Activated naive CD4-positive, alpha-beta T cell treated with anti-CD3 and anti-CD28 coated beads, Interleukin-2, amount 10 ng/mL, durations not matched to agents 7 days and 5 days (primary cell): ENCODE measurements at regions not wholly inside any gene's neighbourhood (a gene's known extent, or its start where the extent isn't known, plus 50 kb on each side); places are given as distances from the start of the nearest gene placed in this dataset.
"Not testable (repeated sequence)": the region's sequence is repeated elsewhere in the genome, so short reads cannot be mapped to it uniquely, and the experiment has no call there.

Experiments used
- CTCF ChIA-PET: fragments of 350-600 bp; sonication (Branson Sonifier 250); formaldehyde crosslinking; loops from one replicate; lab custom pipeline; 2021; ENCODE audit warnings: antibody characterized with exemption; lab: Charles Lee
- DNase-seq: peaks from one replicate; pipeline ENCODE4 v3.0.0-alpha.2; 2020
- H3K27ac Mint-ChIP-seq: one replicate; pipeline ENCODE4 v1.8.0; 2021; ENCODE audit warnings: mild to moderate bottlenecking, moderate library complexity, mixed read lengths
- H3K27me3 Mint-ChIP-seq: one replicate; pipeline ENCODE4 v1.8.0; 2021; ENCODE audit warnings: mild to moderate bottlenecking, mixed read lengths
- H3K36me3 Mint-ChIP-seq: one replicate; pipeline ENCODE4 v1.8.0; 2021; ENCODE audit warnings: mixed read lengths
- H3K4me1 Mint-ChIP-seq: one replicate; pipeline ENCODE4 v1.8.0; 2021; ENCODE audit warnings: mixed read lengths
- H3K4me3 Mint-ChIP-seq: one replicate; pipeline ENCODE4 v1.8.0; 2021; ENCODE audit warnings: mild to moderate bottlenecking, moderate library complexity, mixed read lengths
- H3K9me3 Mint-ChIP-seq: one replicate; pipeline ENCODE4 v1.8.0; 2021; ENCODE audit warnings: mixed read lengths

DNA sequence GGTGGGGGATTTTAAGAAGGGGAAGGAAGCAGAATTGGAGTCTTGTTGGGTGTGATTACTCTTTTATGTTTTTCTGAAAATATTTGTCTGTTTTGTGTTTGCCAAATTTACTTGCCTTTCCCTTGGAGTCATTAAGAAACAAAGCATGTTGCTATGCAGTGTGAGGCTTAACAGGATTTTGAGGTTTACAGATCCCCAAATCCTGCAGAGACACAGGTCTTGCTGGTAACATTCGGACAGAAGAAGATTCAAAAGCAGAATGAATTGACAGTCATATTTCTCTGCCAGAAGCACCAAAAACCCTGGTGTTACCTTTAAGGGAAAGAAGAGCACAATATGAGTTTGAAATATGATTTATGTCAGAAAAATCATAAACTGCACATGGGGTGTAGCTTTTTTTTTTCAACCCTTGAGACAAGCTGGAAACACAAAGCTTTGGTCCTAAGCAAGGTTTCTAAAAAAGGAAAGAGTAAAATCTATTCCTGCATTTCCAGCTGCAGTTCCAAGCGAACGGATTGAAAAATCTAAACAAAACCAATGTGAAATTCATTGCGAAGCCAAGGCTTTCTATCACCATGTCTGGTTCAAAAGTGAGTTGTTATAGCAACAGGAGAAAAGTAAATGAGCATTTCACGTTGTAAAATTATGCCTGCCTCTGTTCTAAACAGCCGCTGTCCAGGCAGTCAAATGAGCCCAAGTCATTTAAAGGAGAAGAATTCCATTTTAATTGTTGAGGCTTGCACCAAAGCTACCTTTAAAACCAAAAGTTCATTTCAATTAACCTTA is 358.9 kb upstream of the SASH1 start:
- no peaks in the 10 kb centered on the region for H3K36me3 Mint-ChIP-seq
- CTCF ChIA-PET = no interaction called here
- no peaks in the 10 kb centered on the region for H3K9me3 Mint-ChIP-seq
- DNase-seq = no peak
- no peak overlapping the region for H3K27ac Mint-ChIP-seq
- H3K4me3 Mint-ChIP-seq = no peak overlapping the region
- no peaks in the 10 kb centered on the region for H3K4me1 Mint-ChIP-seq
- no peaks in the 10 kb centered on the region for H3K27me3 Mint-ChIP-seq

DNA sequence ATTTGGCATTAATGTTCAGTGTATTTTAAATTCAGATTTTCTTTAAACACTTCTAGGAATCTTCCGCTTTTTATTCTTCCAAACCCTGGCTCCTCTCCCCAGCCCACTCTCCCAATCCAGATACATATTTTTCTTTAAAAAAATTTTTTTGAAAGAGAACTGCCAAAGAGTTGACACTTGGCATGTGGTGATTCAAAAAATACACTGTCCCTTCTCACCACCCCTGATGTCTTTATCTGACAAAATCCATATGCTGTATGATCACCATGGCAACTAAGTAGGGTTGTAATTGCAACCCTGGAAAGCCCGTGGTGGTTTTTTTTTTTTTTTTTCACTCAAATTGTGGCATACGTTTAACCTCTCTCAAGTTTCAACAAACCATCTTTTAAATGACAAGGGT is 355.8 kb upstream of the SASH1 start:
- CTCF ChIA-PET = no interaction called here
- Mint-ChIP-seq H3K4me1 (no peaks in the 10 kb centered on the region), H3K27ac (no peak overlapping the region), H3K4me3 (no peak overlapping the region), H3K36me3 (no peaks in the 10 kb centered on the region), H3K27me3 (no peaks in the 10 kb centered on the region), H3K9me3 (no peaks in the 10 kb centered on the region)
- DNase-seq = no peak

- CTCF ChIA-PET = no interaction called here
- Mint-ChIP-seq H3K9me3 (no peaks in the 10 kb centered on the region), H3K36me3 (no peaks in the 10 kb centered on the region), H3K4me1 (no peaks in the 10 kb centered on the region), H3K27ac (no peak overlapping the region), H3K27me3 (no peaks in the 10 kb centered on the region), H3K4me3 (no peak overlapping the region)
- DNase-seq = no peak
Measured at GRCh38 chr6:147990159-147990558, 352.5 kb upstream of the SASH1 start.

GRCh38 chr6:147991961-147992360 is 350.7 kb upstream of the SASH1 start:
- Mint-ChIP-seq H3K4me3 (no peak overlapping the region), H3K9me3 (no peaks in the 10 kb centered on the region), H3K27me3 (no peaks in the 10 kb centered on the region), H3K27ac (no peak overlapping the region), H3K36me3 (no peaks in the 10 kb centered on the region), H3K4me1 (no peaks in the 10 kb centered on the region)
- DNase-seq = no peak
- CTCF ChIA-PET = no interaction called here

GRCh38 chr6:147999001-147999540 is 343.6 kb upstream of the SASH1 start:
- Mint-ChIP-seq H3K27me3 (no peaks in the 10 kb centered on the region), H3K36me3 (no peaks in the 10 kb centered on the region), H3K9me3 (peaks cover 2% of the 10 kb centered on the region), H3K4me1 (no peaks in the 10 kb centered on the region), H3K4me3 (no peak overlapping the region), H3K27ac (no peak overlapping the region)
- no peak for DNase-seq
- CTCF ChIA-PET = no interaction called here

DNA sequence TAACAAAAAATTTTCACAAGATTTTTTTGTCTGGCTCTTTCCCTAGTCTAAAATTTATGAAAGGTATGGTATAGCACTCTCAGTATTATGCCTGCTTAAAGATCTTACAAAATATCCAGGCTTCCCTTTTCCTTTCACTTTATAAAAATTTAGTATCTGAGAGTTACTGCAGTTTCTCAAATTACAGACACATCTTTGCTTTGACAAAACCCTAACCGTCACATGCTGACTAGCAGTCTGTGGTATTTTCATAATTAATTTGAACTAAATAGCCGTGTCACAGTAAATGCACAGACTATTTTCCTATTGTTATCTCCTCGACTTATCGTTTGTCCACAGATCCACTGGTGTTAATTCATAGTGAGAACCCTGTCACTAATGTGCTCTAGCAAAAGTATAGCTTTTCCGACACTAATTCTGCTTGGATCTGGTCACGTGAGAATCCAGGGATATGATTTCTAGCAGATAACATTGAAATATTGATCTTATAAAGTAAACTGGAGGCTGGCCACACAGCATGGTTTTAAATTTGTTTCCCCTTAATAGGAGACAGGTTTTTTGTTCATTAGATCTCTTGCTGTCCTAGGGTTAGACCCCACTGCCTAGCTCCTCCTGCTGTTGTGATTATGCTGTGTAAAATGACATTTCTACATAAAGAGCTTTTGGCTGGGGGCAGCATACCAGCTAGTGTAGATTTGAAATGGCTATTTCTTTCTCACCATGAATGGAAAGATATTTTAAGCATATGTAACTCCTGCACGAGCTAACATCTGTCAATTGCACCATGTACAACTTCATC is 340.6 kb upstream of the SASH1 start:
- Mint-ChIP-seq H3K4me3 (no peak overlapping the region), H3K9me3 (peaks cover 2% of the 10 kb centered on the region), H3K4me1 (no peaks in the 10 kb centered on the region), H3K27ac (no peak overlapping the region), H3K27me3 (no peaks in the 10 kb centered on the region), H3K36me3 (no peaks in the 10 kb centered on the region)
- DNase-seq = no peak
- CTCF ChIA-PET = no interaction called here

GRCh38 chr6:148004651-148005050 is 338.0 kb upstream of the SASH1 start:
- Mint-ChIP-seq H3K27me3 (no peaks in the 10 kb centered on the region), H3K9me3 (peaks cover 2% of the 10 kb centered on the region), H3K36me3 (no peaks in the 10 kb centered on the region), H3K4me1 (no peaks in the 10 kb centered on the region), H3K27ac (no peak overlapping the region), H3K4me3 (no peak overlapping the region)
- DNase-seq = no peak
- CTCF ChIA-PET = no interaction called here

DNA sequence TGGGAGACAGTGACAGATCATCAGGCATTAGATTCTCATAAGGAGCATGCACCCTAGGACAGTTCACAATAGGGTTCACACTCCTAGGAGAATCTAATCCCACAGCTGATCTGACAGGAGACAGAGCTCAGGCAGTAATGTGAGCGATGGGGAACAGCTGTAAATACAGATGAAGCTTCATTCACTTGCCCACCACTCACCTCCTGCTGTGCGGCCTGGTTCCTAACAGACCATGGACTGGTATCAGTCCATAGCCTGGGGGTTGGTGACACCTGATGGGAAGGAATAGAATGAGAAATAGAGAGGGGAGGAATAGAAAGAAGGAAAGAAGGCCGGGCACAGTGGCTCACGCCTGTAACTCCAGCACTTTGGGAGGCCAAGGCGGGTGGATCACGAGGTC is 336.8 kb upstream of the SASH1 start:
- CTCF ChIA-PET = no interaction called here
- Mint-ChIP-seq H3K36me3 (no peaks in the 10 kb centered on the region), H3K4me1 (no peaks in the 10 kb centered on the region), H3K27me3 (no peaks in the 10 kb centered on the region), H3K9me3 (peaks cover 10% of the 10 kb centered on the region), H3K4me3 (no peak overlapping the region), H3K27ac (no peak overlapping the region)
- DNase-seq = no peak

DNA sequence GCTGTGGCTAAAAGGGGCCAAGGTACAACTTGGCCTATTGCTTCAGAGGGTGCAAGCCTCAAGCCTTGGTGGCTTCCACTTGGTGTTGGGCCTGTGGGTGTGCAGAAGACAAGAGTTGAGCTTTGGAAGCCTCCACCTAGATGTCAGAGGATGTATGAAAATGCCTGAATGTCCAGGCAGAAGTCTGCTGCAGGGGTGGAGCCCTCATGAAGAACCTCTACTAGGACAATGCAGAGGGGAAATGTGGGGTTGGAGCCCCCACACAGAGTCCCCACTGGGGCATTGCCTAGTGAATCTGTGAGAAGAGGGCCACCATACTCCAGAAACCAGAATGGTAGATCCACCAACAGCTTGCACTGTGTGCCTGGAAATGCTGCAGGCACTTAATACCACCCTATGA is 332.1 kb upstream of the SASH1 start:
- H3K36me3 Mint-ChIP-seq, H3K27ac Mint-ChIP-seq, H3K4me3 Mint-ChIP-seq, CTCF ChIA-PET, DNase-seq, H3K27me3 Mint-ChIP-seq, H3K4me1 Mint-ChIP-seq: not testable (repeated sequence)
- peaks cover 17% of the 10 kb centered on the region for H3K9me3 Mint-ChIP-seq

- peaks cover 7% of the 10 kb centered on the region for H3K9me3 Mint-ChIP-seq
- no peak for DNase-seq
- no peaks in the 10 kb centered on the region for H3K36me3 Mint-ChIP-seq
- H3K4me1 Mint-ChIP-seq = no peaks in the 10 kb centered on the region
- H3K4me3 Mint-ChIP-seq = no peak overlapping the region
- H3K27ac Mint-ChIP-seq = no peak overlapping the region
- CTCF ChIA-PET = interaction anchor here (1.2 kb wide), 1 partner anchor 50 kb away, joined by 3 read pairs; no protein-coding TSS in a partner anchor
- no peaks in the 10 kb centered on the region for H3K27me3 Mint-ChIP-seq
Measured at GRCh38 chr6:148016013-148016412, 326.6 kb upstream of the SASH1 start.

DNA sequence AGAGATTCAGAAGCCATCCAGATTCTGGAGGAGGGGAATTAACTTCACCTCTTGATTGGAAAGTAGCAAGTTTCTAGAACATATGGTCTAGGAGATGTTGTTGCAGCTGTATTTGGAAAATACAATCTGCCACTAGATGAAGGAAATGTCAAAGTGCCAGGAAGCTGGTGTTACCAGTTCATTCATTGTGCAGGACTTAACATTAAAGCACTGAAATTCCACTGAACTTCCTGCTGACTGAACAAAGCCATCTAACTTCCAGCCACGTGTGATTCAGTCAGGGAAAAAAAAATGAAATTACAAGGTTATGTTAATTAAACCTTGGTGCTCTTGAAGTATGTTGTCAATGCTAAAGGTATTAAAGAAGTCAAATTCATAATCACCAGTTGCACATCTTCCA is 321.5 kb upstream of the SASH1 start:
- H3K27ac Mint-ChIP-seq = no peak overlapping the region
- DNase-seq = no peak
- H3K27me3 Mint-ChIP-seq = no peaks in the 10 kb centered on the region
- no peaks in the 10 kb centered on the region for H3K36me3 Mint-ChIP-seq
- no peak overlapping the region for H3K4me3 Mint-ChIP-seq
- no peaks in the 10 kb centered on the region for H3K4me1 Mint-ChIP-seq
- H3K9me3 Mint-ChIP-seq = peaks cover 2% of the 10 kb centered on the region
- CTCF ChIA-PET = no interaction called here

DNA sequence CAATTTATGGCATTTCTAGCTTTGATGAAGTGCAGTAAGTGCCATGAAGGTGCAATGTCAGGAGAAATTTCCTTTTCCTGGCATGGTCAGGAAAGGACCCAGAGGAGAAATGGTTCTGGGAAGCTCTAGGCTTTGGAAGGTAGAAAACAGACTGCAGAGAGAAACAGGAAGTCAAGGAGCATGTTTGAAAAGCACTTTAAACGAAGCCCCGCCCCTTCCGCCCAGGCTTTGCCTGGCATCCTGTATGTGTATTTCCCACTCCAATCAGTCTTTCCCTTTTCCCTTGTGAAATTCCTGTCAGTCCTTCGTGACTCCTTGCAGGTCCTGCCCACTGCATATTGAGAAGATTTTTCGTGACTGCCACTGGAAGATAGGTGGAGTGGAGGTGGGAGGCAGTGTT is 320.9 kb upstream of the SASH1 start:
- Mint-ChIP-seq H3K4me3 (no peak overlapping the region), H3K36me3 (no peaks in the 10 kb centered on the region), H3K27me3 (no peaks in the 10 kb centered on the region), H3K9me3 (peaks cover 2% of the 10 kb centered on the region), H3K27ac (no peak overlapping the region), H3K4me1 (no peaks in the 10 kb centered on the region)
- CTCF ChIA-PET = no interaction called here
- DNase-seq = no peak

GRCh38 chr6:148022279-148022678 is 320.4 kb upstream of the SASH1 start:
- H3K9me3 Mint-ChIP-seq, CTCF ChIA-PET, H3K36me3 Mint-ChIP-seq: not testable (repeated sequence)

GRCh38 chr6:148027201-148027600 is 315.4 kb upstream of the SASH1 start:
- no peak for DNase-seq
- CTCF ChIA-PET = interaction anchor here (0.5 kb wide), 1 partner anchor 34 kb away, joined by 3 read pairs; no protein-coding TSS in a partner anchor
- Mint-ChIP-seq H3K36me3 (no peaks in the 10 kb centered on the region), H3K27me3 (no peaks in the 10 kb centered on the region), H3K4me1 (no peaks in the 10 kb centered on the region), H3K4me3 (no peak overlapping the region), H3K27ac (no peak overlapping the region), H3K9me3 (peaks cover 2% of the 10 kb centered on the region)

More at GRCh38 chr6:148022279-148022678, 320.4 kb upstream of the SASH1 start:
- H3K27ac Mint-ChIP-seq, H3K4me1 Mint-ChIP-seq, DNase-seq, H3K4me3 Mint-ChIP-seq, H3K27me3 Mint-ChIP-seq: not testable (repeated sequence)
